Effector memory CD8-positive, alpha-beta T cell (primary cell): ENCODE measurements at regions not wholly inside any gene's neighbourhood (a gene's known extent, or its start where the extent isn't known, plus 50 kb on each side); places are given as distances from the start of the nearest gene placed in this dataset.

Experiments used
- ATAC-seq: fragments of 150-1000 bp; cut with Tn5 transposase; replicated peaks from 2 replicates; pipeline ENCODE4 v1.10.0; 2021; ENCODE audit warnings: mild to moderate bottlenecking, moderate library complexity
- DNase-seq, 3 experiments: peaks; one replicate each; pipeline ENCODE4 v3.0.0; 2021
- H3K27ac Mint-ChIP-seq, 2 donors: one replicate each; pipeline ENCODE4 v1.8.0; 2022; ENCODE audit warnings: mild to moderate bottlenecking in 2 of 2, mixed read lengths in 2 of 2, moderate library complexity in 2 of 2
- H3K27me3 Mint-ChIP-seq, 2 donors: one replicate each; pipeline ENCODE4 v1.8.0; 2022; ENCODE audit warnings: mixed read lengths in 2 of 2
- H3K36me3 Mint-ChIP-seq: one replicate; pipeline ENCODE4 v1.8.0; 2022; ENCODE audit warnings: mild to moderate bottlenecking, moderate library complexity, mixed read lengths; ENCODE audit not compliant: insufficient read depth
- H3K4me1 Mint-ChIP-seq, 2 donors: one replicate each; pipeline ENCODE4 v1.8.0; 2022; ENCODE audit warnings: low read depth in 2 of 2, mixed read lengths in 2 of 2
- H3K4me3 Mint-ChIP-seq, 2 donors: one replicate each; pipeline ENCODE4 v1.8.0; 2022; ENCODE audit warnings: mild to moderate bottlenecking in 2 of 2, mixed read lengths in 2 of 2, moderate library complexity in 2 of 2
- H3K9me3 Mint-ChIP-seq, 2 donors: one replicate each; pipeline ENCODE4 v1.8.0; 2022; ENCODE audit warnings: mixed read lengths in 2 of 2

DNA sequence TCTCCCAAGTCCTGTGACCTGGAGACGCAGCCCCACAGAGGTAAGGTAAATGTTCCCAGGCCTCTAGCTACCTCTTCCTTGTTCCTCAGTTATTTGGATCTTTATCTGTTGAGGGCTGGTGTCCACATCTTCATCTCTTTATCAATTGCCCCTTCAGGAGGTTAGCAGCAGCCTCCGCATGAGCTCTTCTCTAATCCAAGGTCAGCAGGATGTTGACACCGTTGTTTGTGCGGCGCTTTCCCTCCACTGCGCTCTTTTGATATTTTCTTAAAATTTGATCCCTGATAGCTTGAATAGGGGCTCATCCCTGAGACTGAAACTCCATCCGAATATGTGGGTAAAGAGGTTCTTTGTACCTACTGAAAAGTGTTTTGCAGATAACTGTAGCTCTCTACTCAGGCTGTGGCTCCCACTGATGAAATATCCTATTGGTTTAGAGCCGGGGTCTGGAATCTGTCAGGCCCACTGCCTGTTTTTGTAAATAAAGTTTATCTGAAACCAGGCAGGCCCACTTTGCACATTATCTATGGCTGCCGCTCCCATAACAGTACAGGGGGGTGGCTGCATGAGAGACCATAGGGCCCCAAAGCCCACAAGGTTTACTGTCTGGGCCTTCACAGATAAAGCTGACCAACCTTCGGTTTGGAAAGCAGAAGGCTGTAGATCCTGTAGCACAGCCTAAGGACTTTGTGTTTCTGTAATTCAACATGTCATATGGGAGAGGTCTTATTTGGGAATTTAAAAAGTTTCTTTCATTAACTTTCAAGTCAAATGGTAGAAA, 362.6 kb downstream of the QKI start:
- no peak overlapping the region for H3K27ac Mint-ChIP-seq

DNA sequence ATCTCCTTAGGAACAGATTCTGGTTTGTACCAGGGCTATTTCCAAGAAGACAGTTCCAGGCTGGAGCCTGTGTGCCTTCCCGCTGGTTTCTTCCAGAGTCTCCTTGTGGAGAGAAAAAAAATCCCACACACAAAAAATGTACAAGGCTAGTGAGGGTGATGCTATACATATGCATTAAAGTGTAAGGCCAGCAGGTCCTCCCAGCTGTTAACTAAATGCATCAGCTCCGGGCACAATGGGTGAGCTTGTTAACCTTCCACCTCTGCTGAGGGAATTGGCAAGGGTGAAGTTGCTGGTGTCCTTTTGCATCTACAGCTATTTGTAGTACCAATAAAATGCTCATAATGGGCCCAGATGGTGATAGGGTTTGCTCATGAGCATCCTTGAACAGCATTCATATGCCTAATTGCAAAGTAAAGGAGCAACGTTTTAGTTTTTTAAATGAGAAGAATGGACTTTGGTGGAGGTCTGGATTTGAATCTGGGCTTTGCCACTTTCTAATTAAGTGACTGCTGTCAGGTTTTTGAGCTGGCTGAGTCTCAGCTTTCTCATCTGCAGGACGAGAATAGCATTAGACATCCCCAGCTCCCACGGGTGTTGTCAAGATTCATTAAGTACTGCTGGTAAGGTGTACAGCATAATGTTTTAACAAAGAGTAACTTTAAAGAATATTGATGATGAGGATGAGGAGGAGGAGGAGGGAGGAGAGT, 361.8 kb downstream of the QKI start:
- Mint-ChIP-seq H3K4me3 (no peak overlapping the region), H3K9me3 (no peaks in the 10 kb centered on the region), H3K27me3 (peaks cover 5 to 9% of the 10 kb centered on the region in 2 donors), H3K36me3 (no peaks in the 10 kb centered on the region), H3K27ac (no peak overlapping the region), H3K4me1 (no peaks in the 10 kb centered on the region)
- ATAC-seq: no peak
- DNase-seq: no peak

More for the DNA sequence above, 362.6 kb downstream of the QKI start:
- DNase-seq (no peak), ATAC-seq (no peak)
- Mint-ChIP-seq H3K9me3 (no peaks in the 10 kb centered on the region), H3K4me3 (no peak overlapping the region), H3K36me3 (peaks cover under 1% of the 10 kb centered on the region), H3K4me1 (peaks cover 0 to 2% of the 10 kb centered on the region in 2 donors), H3K27me3 (peaks cover 5 to 10% of the 10 kb centered on the region in 2 donors)

DNA sequence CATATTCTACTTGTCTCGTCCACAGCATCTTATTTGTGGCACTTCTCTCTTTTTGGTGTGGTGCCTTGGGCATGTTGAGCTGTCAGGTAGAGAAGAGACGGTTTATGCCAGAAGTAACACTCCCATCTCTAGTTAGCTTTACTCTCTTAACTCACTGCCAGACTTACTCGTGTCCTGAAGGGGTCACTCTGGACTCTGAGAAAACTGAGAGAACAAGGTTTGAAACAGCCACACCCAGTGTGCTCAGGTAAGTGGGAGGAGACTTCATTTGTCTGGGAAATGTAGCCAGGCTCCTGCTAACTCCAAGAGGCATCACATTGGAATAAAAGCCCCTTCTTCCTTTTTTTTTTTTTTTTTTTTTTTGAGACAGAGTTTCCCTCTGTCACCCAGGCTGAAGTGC, 360.8 kb downstream of the QKI start:
- H3K9me3 Mint-ChIP-seq: no peaks in the 10 kb centered on the region
- H3K4me1 Mint-ChIP-seq: no peaks in the 10 kb centered on the region
- no peak overlapping the region for H3K27ac Mint-ChIP-seq
- DNase-seq (no peak), ATAC-seq (no peak)
- H3K4me3 Mint-ChIP-seq: no peak overlapping the region
- H3K36me3 Mint-ChIP-seq: no peaks in the 10 kb centered on the region
- peaks cover 5 to 9% of the 10 kb centered on the region in 2 donors for H3K27me3 Mint-ChIP-seq

DNA sequence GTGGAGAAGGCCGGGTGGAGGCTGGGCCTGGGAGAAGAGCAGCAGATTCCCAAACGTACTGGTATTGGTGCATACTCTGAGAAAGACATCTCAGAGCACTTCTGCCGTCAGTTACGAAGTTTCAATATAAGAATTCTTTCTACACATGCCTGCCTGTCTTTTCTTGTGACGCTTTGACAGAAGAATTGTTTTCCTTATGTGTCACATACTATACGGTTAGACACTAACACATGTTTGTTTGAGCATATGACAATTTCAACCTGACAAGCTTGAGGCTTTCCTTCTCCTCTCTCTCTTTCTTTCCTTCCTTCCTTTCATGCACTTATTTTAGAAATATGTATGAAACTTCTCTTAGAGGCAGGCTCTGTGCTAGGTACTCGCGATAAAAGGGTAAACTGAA, 360.0 kb downstream of the QKI start:
- DNase-seq (no peak), ATAC-seq (no peak)
- no peak overlapping the region for H3K4me3 Mint-ChIP-seq
- no peaks in the 10 kb centered on the region for H3K36me3 Mint-ChIP-seq
- H3K27me3 Mint-ChIP-seq: peaks cover 5 to 9% of the 10 kb centered on the region in 2 donors
- no peaks in the 10 kb centered on the region for H3K4me1 Mint-ChIP-seq
- H3K9me3 Mint-ChIP-seq: no peaks in the 10 kb centered on the region
- H3K27ac Mint-ChIP-seq: no peak overlapping the region

DNA sequence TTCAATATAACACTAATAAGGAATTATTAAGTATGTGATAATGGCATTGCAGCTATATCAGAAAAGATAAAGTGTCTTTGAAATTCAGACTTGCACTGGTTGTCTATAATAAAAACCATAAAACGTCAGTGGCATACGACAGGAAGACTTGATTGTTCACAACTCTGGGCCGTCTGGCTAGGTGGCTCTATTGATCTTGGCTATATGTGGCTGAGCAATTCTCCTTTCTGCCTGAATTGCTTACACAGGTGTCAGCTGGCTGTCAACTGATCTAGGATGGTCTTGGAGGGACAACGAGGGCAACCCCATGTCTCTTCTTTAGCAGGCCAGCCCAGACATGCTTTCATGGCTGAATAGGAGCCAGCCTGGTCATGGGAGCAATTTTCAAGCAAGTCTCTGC, 359.1 kb downstream of the QKI start:
- peaks cover 5 to 9% of the 10 kb centered on the region in 2 donors for H3K27me3 Mint-ChIP-seq
- no peak overlapping the region for H3K27ac Mint-ChIP-seq
- H3K4me3 Mint-ChIP-seq: no peak overlapping the region
- ATAC-seq (no peak), DNase-seq (no peak)
- no peaks in the 10 kb centered on the region for H3K9me3 Mint-ChIP-seq
- no peaks in the 10 kb centered on the region for H3K4me1 Mint-ChIP-seq
- H3K36me3 Mint-ChIP-seq: no peaks in the 10 kb centered on the region

DNA sequence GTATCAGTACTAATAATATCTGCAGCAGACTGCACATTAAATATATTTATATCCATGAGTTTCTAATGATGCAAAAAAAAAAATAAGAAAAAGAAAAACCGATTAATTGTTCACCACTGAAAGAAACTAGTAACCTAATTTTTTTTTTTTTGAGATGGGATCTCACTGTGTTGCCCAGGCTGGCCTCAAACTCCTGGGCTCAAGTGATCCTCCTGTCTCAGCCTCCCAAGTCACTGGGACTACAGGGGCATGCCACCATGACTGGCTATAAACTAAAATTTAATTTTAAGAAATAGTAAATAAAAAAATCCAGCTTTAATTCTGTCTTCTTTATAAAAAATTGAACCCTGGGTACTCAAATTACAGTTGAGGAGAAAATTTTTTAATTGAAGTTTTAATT, 358.2 kb downstream of the QKI start:
- H3K9me3 Mint-ChIP-seq: no peaks in the 10 kb centered on the region
- H3K4me3 Mint-ChIP-seq: no peak overlapping the region
- peaks cover 1 to 11% of the 10 kb centered on the region in 2 donors for H3K27me3 Mint-ChIP-seq
- no peak for ATAC-seq
- DNase-seq: no peak
- H3K27ac Mint-ChIP-seq: no peak overlapping the region
- no peaks in the 10 kb centered on the region for H3K36me3 Mint-ChIP-seq
- H3K4me1 Mint-ChIP-seq: no peaks in the 10 kb centered on the region

DNA sequence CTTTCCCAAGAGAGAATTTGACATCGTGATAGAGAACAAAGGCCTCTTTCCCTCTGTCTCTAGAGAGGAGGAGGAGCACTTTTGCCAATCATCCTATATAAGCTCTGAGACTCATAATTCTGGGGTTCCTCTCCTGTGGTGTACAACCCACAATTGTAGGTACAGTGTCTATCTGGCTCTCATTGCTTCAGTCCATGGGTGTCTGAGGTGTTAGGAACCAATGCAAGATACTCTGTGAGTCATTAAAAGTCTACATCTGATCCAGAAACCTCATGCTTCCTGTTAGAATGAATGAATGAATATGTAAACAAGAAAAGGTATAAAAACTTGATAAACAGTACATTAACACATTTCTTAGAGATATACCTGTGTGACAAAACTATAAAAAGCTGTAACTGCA, 356.7 kb downstream of the QKI start:
- H3K4me3 Mint-ChIP-seq: no peak overlapping the region
- H3K36me3 Mint-ChIP-seq: no peaks in the 10 kb centered on the region
- H3K9me3 Mint-ChIP-seq: no peaks in the 10 kb centered on the region
- ATAC-seq: no peak
- DNase-seq: no peak
- no peaks in the 10 kb centered on the region for H3K4me1 Mint-ChIP-seq
- no peak overlapping the region for H3K27ac Mint-ChIP-seq
- H3K27me3 Mint-ChIP-seq: peaks cover 6 to 8% of the 10 kb centered on the region in 2 donors

DNA sequence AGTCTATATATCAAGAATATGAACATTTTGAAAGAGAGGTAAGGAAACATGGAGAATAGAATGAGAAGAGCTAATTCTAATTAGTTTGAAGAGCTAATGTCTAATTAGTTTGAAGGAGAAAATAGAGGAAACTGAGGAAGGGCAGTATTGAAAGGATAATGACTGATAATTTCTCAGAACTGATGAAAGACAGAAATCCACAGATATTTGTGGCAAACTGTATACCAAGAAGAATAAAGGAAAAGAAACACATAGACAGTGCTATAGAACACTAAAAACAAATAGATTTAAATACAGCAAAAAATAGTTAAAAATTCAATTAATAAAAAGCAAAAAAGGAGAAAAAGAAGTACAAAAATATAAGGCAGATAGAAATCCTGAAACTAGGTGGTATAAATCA, 354.4 kb downstream of the QKI start:
- DNase-seq: no peak

DNA sequence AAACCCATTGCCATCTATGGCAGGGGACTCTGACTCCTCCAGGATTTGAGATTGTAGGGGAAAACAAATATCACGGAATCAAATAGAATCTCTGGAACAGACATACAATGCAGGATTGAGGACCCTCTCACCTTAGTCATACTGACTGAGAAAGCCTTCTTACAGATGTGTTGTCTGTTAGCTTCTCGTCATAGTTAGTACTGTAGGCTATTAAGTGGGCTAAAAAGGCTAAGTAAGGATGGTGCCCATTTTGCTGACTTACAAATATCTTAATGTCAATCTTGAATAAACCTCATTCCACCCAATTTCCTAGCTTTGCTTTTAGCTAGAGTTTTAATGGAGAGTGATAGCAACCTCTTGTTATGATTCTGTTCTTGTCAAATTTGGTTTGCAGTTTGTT, 352.4 kb downstream of the QKI start:
- no peak for DNase-seq
- ATAC-seq: no peak
- no peak overlapping the region for H3K4me3 Mint-ChIP-seq
- H3K27me3 Mint-ChIP-seq: peaks cover 17 to 27% of the 10 kb centered on the region in 2 donors
- H3K36me3 Mint-ChIP-seq: no peaks in the 10 kb centered on the region
- no peaks in the 10 kb centered on the region for H3K9me3 Mint-ChIP-seq
- no peaks in the 10 kb centered on the region for H3K4me1 Mint-ChIP-seq
- no peak overlapping the region for H3K27ac Mint-ChIP-seq

More for the DNA sequence above, 354.4 kb downstream of the QKI start:
- H3K36me3 Mint-ChIP-seq: no peaks in the 10 kb centered on the region
- ATAC-seq: no peak
- no peaks in the 10 kb centered on the region for H3K4me1 Mint-ChIP-seq
- H3K27ac Mint-ChIP-seq: no peak overlapping the region
- peaks cover 9 to 20% of the 10 kb centered on the region in 2 donors for H3K27me3 Mint-ChIP-seq
- H3K4me3 Mint-ChIP-seq: no peak overlapping the region
- H3K9me3 Mint-ChIP-seq: no peaks in the 10 kb centered on the region

DNA sequence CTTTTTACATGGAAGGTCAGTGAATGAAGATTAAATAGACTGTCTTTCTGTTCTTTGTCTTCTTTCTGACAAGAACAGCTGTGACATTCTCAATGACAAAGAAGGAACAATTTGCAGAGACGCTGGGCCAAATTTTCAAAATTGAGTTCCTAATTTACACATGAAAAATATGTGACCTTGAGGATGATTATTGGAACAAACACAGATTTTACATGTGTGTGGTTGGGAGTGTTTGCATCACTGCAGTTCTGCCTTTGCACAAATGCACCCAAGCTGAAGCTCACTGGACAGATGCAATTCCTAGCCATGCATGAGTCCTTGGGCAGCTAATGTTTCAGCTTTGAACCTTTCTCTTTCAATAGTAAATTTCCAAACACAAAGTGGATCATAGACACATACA, 350.8 kb downstream of the QKI start:
- H3K36me3 Mint-ChIP-seq: no peaks in the 10 kb centered on the region
- no peaks in the 10 kb centered on the region for H3K4me1 Mint-ChIP-seq
- no peak overlapping the region for H3K27ac Mint-ChIP-seq
- H3K9me3 Mint-ChIP-seq: no peaks in the 10 kb centered on the region
- H3K4me3 Mint-ChIP-seq: no peak overlapping the region
- DNase-seq: no peak
- peaks cover 17 to 27% of the 10 kb centered on the region in 2 donors for H3K27me3 Mint-ChIP-seq
- no peak for ATAC-seq

DNA sequence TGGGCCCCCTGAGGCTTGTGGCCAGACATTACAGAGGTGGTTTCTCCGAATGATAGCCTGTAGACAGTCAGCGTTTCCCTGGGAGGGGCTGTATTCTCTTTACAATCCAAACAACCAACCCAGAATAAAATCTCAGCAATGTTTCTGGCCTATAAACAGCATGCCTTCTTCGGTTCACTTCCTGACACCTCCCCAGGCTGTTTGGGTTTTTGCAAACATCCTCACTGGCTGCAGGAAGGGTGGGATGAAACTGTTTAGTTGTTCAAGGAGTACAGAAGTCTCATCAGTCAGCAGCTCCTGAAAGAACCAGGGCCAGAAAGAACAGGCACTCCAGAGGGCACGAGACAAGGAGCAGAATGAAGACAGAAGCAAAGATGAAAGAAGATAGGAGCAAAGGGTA, 350.0 kb downstream of the QKI start:
- Mint-ChIP-seq H3K27me3 (peaks cover 17 to 29% of the 10 kb centered on the region in 2 donors), H3K4me1 (no peaks in the 10 kb centered on the region), H3K9me3 (no peaks in the 10 kb centered on the region), H3K27ac (no peak overlapping the region), H3K4me3 (no peak overlapping the region), H3K36me3 (no peaks in the 10 kb centered on the region)
- ATAC-seq: no peak
- no peak for DNase-seq

DNA sequence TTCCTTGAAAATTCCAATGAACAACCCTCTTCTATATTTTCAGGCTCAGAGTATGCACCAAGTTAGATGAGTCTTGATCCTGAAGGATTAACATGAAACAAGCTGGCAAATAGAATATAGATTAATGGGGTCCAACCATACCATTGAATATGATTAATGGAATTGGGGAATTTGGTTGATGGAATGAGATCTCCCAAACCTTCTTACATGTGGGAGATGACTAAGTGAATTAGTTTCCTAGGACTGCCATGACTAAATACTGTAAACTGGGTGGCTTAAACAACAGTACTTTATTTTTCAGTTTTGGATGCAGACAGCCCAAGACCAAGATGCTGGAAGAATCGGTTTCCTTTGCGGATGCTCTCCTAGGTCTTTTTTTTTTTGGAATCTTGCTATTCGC, 347.0 kb downstream of the QKI start:
- no peak overlapping the region for H3K4me3 Mint-ChIP-seq
- H3K27ac Mint-ChIP-seq: no peak overlapping the region
- H3K27me3 Mint-ChIP-seq: peaks cover 13 to 29% of the 10 kb centered on the region in 2 donors
- ATAC-seq: no peak
- no peaks in the 10 kb centered on the region for H3K9me3 Mint-ChIP-seq
- no peaks in the 10 kb centered on the region for H3K36me3 Mint-ChIP-seq
- no peaks in the 10 kb centered on the region for H3K4me1 Mint-ChIP-seq
- no peak for DNase-seq

DNA sequence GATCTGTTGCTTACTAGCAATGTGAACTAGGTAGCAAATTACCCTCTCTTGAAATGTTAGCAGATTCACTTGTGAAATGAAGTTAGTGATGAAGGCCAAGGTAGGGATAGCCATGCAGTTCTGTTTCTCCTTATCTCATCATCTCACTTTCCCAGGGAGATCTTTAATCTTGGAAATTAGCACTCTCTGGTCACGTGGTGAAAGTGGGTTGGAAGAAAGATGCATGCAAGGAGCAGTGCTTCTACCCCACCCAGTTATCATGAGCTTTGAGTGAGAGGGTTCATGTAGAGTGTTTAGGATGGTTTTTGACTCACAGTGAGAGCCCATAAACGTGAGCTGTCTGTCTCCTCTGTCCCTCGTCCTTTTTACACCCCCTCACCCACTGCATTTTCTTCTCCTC, 346.3 kb downstream of the QKI start:
- Mint-ChIP-seq H3K4me1 (peaks cover 0 to 2% of the 10 kb centered on the region in 2 donors), H3K36me3 (no peaks in the 10 kb centered on the region), H3K4me3 (no peak overlapping the region), H3K9me3 (no peaks in the 10 kb centered on the region), H3K27me3 (peaks cover 10 to 29% of the 10 kb centered on the region in 2 donors), H3K27ac (no peak overlapping the region)
- no peak for ATAC-seq
- no peak for DNase-seq

DNA sequence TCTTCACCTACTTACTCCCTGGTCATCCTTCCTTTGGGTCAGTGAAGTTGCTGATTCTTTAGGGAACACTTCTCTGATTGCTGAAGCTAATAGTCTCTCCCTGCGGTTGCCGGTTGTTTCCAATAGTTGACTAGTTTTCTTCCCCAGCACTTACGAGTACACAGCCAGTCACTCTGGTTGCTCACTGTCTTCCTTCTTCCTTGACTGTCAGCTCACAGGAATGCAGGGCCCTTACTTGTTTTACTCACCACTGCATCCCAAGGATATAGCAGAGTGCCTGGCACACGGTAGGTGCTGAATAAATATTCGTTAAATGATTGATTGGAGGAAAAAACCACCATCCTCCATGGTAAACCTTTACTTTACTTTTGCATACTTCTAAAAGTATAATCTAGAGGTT, 345.0 kb downstream of the QKI start:
- peaks cover 2 to 7% of the 10 kb centered on the region in 2 donors for H3K9me3 Mint-ChIP-seq
- H3K4me1 Mint-ChIP-seq: peaks cover 0 to 2% of the 10 kb centered on the region in 2 donors
- peaks cover 10 to 23% of the 10 kb centered on the region in 2 donors for H3K27me3 Mint-ChIP-seq
- no peak overlapping the region for H3K4me3 Mint-ChIP-seq
- ATAC-seq: no peak
- no peaks in the 10 kb centered on the region for H3K36me3 Mint-ChIP-seq
- DNase-seq: no peak
- no peak overlapping the region for H3K27ac Mint-ChIP-seq
